ENCODE measurements at regions not wholly inside any gene's neighbourhood (a gene's known extent, or its start where the extent isn't known, plus 50 kb on each side); places are given as distances from the start of the nearest gene placed in this dataset.

DNA sequence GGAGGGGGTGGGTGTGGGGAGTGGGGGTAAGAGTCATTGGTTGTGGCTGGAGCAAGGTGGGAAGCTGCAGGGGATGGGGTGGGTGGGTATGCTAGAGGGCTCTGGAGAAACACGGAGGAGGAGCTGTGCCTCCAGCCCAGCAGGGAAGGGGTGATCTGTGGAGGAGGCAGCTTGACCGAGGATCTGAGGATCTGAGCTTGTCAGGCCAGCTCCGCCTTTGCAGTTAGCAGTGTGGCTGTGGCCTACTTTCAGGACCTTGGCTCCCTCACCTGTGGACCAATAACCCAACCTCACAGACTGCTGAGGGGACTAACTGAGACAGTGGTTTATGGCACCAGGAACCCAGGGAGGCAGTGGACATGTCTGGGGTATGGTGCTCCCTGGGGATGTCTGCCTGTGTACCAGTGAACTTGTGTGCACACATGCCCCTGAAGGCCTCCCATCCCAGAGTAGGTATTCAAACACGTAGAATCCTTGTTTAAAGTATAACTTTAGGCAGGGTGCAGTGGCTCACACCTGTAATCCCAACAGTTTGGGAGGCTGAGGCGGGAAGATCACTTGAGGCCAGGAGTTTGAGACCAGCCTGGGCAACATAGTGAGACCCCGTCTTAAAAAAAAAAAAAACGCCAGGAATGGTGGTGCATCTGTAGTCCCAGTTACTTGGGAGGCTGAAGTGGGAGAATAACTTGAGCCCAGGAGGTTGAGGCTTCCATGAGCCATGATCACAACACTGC, 52.5 kb upstream of the LINGO1 start:
- TF ChIP-seq ZNF121 (tag by site-specific recombination; IDR thresholded peaks at IDR 0.05) (0 out of 2 replicates have a peak, but pooled peaks have one; percentile 51), ZNF341 (tag by site-specific recombination; IDR thresholded peaks at IDR 0.05; ENCODE audit: low read depth) (no peak), MEIS1 (CRISPR knock-in tag; IDR thresholded peaks at IDR 0.05; ENCODE audit: borderline replicate concordance) (no peak), EGR2 (tag by site-specific recombination; IDR thresholded peaks at IDR 0.05; ENCODE audit: low read depth) (peak; percentile 71), ZFHX2 (tag by site-specific recombination; conservative IDR thresholded peaks at IDR 0.05) (peak; percentile 41)
- Histone ChIP-seq H3K4me3 (ENCODE audit: low read depth, low read length) (no peak overlapping the region), H3K36me3 (ENCODE audit: control insufficient read depth in 2 of 2, insufficient read depth in 1 of 2, low read length in 2 of 2) (no peaks in the 10 kb centered on the region), H3K9me3 (ENCODE audit: control insufficient read depth, insufficient read depth, low read depth, low read length) (no peaks in the 10 kb centered on the region), H3K4me1 (ENCODE audit: control insufficient read depth, insufficient read depth, low read length) (no peaks in the 10 kb centered on the region), H3K27ac (ENCODE audit: extremely low read depth, low read depth, low read length) (no peak overlapping the region)
- POLR2A ChIA-PET = no interaction called here
- CTCF ChIA-PET = no interaction called here

- CTCF ChIA-PET = no interaction called here
- no peaks in the 10 kb centered on the region for H3K4me1 ChIP-seq (ENCODE audit: control insufficient read depth, insufficient read depth, low read length)
- no peaks in the 10 kb centered on the region for H3K36me3 ChIP-seq (ENCODE audit: control insufficient read depth in 2 of 2, insufficient read depth in 1 of 2, low read length in 2 of 2)
- H3K4me3 ChIP-seq (ENCODE audit: low read depth, low read length) = no peak overlapping the region
- TF ChIP-seq KLF9 (tag by site-specific recombination; IDR thresholded peaks at IDR 0.05; ENCODE audit: low read depth) (no peak), SP3 (tag by site-specific recombination; IDR thresholded peaks at IDR 0.05) (no peak), ZNF791 (tag by site-specific recombination; IDR thresholded peaks at IDR 0.05) (no peak), ZNF560 (tag by site-specific recombination; IDR thresholded peaks at IDR 0.05; ENCODE audit: borderline replicate concordance) (no peak), ZNF548 (tag by site-specific recombination; IDR thresholded peaks at IDR 0.05) (no peak)
- POLR2A ChIA-PET = no interaction called here
- no peak overlapping the region for H3K27ac ChIP-seq (ENCODE audit: extremely low read depth, low read depth, low read length)
- H3K9me3 ChIP-seq (ENCODE audit: control insufficient read depth, insufficient read depth, low read depth, low read length) = no peaks in the 10 kb centered on the region
These were observed 51.8 kb upstream of the LINGO1 start for GRCh38 chr15:77684341-77685081.

- TF ChIP-seq ZNF391 (tag by site-specific recombination; IDR thresholded peaks at IDR 0.05; ENCODE audit: borderline replicate concordance, low read depth) (no peak), ZNF214 (tag by site-specific recombination; IDR thresholded peaks at IDR 0.05; ENCODE audit: borderline replicate concordance) (no peak), ZFHX2 (tag by site-specific recombination; conservative IDR thresholded peaks at IDR 0.05) (no peak), ZNF514 (tag by site-specific recombination; IDR thresholded peaks at IDR 0.05) (no peak), ZSCAN23 (tag by site-specific recombination; IDR thresholded peaks at IDR 0.05) (no peak), ZNF623 (tag by site-specific recombination; IDR thresholded peaks at IDR 0.05) (no peak), ZNF521 (tag by site-specific recombination; IDR thresholded peaks at IDR 0.05) (no peak), ZBTB7A (tag by site-specific recombination; IDR thresholded peaks at IDR 0.05; ENCODE audit: low read depth) (no peak), ZBTB21 (tag by site-specific recombination; IDR thresholded peaks at IDR 0.05) (no peak), ZNF677 (tag by site-specific recombination; IDR thresholded peaks at IDR 0.05) (no peak), ZNF776 (tag by site-specific recombination; IDR thresholded peaks at IDR 0.05; ENCODE audit: borderline replicate concordance) (no peak), ZNF248 (tag by site-specific recombination; IDR thresholded peaks at IDR 0.05) (no peak), GFI1B (tag by site-specific recombination; IDR thresholded peaks at IDR 0.05) (no peak)
- TF ChIP-seq, protein P1, sequence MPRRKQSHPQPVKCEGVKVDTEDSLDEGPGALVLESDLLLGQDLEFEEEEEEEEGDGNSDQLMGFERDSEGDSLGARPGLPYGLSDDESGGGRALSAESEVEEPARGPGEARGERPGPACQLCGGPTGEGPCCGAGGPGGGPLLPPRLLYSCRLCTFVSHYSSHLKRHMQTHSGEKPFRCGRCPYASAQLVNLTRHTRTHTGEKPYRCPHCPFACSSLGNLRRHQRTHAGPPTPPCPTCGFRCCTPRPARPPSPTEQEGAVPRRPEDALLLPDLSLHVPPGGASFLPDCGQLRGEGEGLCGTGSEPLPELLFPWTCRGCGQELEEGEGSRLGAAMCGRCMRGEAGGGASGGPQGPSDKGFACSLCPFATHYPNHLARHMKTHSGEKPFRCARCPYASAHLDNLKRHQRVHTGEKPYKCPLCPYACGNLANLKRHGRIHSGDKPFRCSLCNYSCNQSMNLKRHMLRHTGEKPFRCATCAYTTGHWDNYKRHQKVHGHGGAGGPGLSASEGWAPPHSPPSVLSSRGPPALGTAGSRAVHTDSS (tag by site-specific recombination; IDR thresholded peaks at IDR 0.05) = no peak
- Histone ChIP-seq H3K4me3 (ENCODE audit: low read depth, low read length) (no peak overlapping the region), H3K4me1 (ENCODE audit: control insufficient read depth, insufficient read depth, low read length) (no peaks in the 10 kb centered on the region), H3K27ac (ENCODE audit: extremely low read depth, low read depth, low read length) (no peak overlapping the region), H3K36me3 (ENCODE audit: control insufficient read depth in 2 of 2, insufficient read depth in 1 of 2, low read length in 2 of 2) (no peaks in the 10 kb centered on the region), H3K9me3 (ENCODE audit: control insufficient read depth, insufficient read depth, low read depth, low read length) (no peaks in the 10 kb centered on the region)
- POLR2A ChIA-PET = no interaction called here
- CTCF ChIA-PET = interaction anchor here (0.6 to 1.6 kb wide), 5 partner anchors 28 to 204 kb away, joined by 3 to 4 read pairs (median 3); no protein-coding TSS in a partner anchor
These were observed 49.9 kb upstream of the LINGO1 start for GRCh38 chr15:77682564-77682963.

Data from HEK293 (cell line).